H9 (cell line): ENCODE measurements at regions not wholly inside any gene's neighbourhood (a gene's known extent, or its start where the extent isn't known, plus 50 kb on each side); places are given as distances from the start of the nearest gene placed in this dataset.

Experiments used
- DNase-seq: peaks from one replicate; pipeline ENCODE4 v3.0.0-alpha.2; 2017
- H2AFZ ChIP-seq: one replicate; pipeline ENCODE4 v1.6.1; 2013; ENCODE audit warnings: mild to moderate bottlenecking, low read length, control low read depth, moderate library complexity
- H2AK5ac ChIP-seq: 2 replicates; pipeline ENCODE4 v1.6.1; 2013; ENCODE audit warnings: low read length, control low read depth, mixed read lengths; ENCODE audit not compliant: insufficient read length
- H2BK120ac ChIP-seq: one replicate; pipeline ENCODE4 v1.6.1; 2013; ENCODE audit warnings: low read depth, mild to moderate bottlenecking, low read length, control low read depth, inconsistent platforms; ENCODE audit not compliant: poor library complexity, severe bottlenecking
- H2BK12ac ChIP-seq: 2 replicates; pipeline ENCODE4 v1.6.1; 2013; ENCODE audit warnings: low read length, control low read depth, mixed read lengths, low read depth; ENCODE audit not compliant: insufficient read length
- H2BK15ac ChIP-seq: 2 replicates; pipeline ENCODE4 v1.6.1; 2013; ENCODE audit warnings: low read depth, low read length, control low read depth
- H2BK20ac ChIP-seq: one replicate; pipeline ENCODE4 v1.6.1; 2013; ENCODE audit warnings: low read depth, mild to moderate bottlenecking, low read length, control low read depth, inconsistent platforms; ENCODE audit not compliant: poor library complexity, severe bottlenecking
- H2BK5ac ChIP-seq: 2 replicates; pipeline ENCODE4 v1.6.1; 2013; ENCODE audit warnings: low read length, control low read depth, mixed read lengths; ENCODE audit not compliant: insufficient read length
- H3K14ac ChIP-seq: 2 replicates; pipeline ENCODE4 v1.6.1; 2013; ENCODE audit warnings: low read length, control low read depth; ENCODE audit not compliant: insufficient read depth
- H3K18ac ChIP-seq: 2 replicates; pipeline ENCODE4 v1.6.1; 2013; ENCODE audit warnings: low read depth, mild to moderate bottlenecking, mixed read lengths, low read length, control low read depth; ENCODE audit not compliant: insufficient read length
- H3K23ac ChIP-seq: 2 replicates; pipeline ENCODE4 v1.6.1; 2013; ENCODE audit warnings: low read length, control low read depth, mixed read lengths, low read depth; ENCODE audit not compliant: insufficient read length
- H3K23me2 ChIP-seq: 2 replicates; pipeline ENCODE4 v1.6.1; 2013; ENCODE audit warnings: low read depth, mild to moderate bottlenecking, mixed read lengths, low read length, control low read depth; ENCODE audit not compliant: insufficient read length, poor library complexity, severe bottlenecking
- H3K27ac ChIP-seq: 2 replicates; pipeline ENCODE4 v1.5.1; 2013; ENCODE audit warnings: low read length, control low read depth, mixed read lengths, low read depth; ENCODE audit not compliant: insufficient read length
- H3K27me3 ChIP-seq: 2 replicates; pipeline ENCODE4 v1.6.1; 2013; ENCODE audit warnings: low read length, control low read depth, inconsistent platforms; ENCODE audit not compliant: insufficient read depth
- H3K4ac ChIP-seq: 2 replicates; pipeline ENCODE4 v1.6.1; 2013; ENCODE audit warnings: low read depth, mild to moderate bottlenecking, control low read depth, inconsistent platforms, low read length, moderate library complexity
- H3K4me1 ChIP-seq: 2 replicates; pipeline ENCODE4 v1.6.1; 2013; ENCODE audit warnings: low read length, control low read depth, inconsistent platforms; ENCODE audit not compliant: insufficient read depth
- H3K4me2 ChIP-seq: 2 replicates; pipeline ENCODE4 v1.6.1; 2013; ENCODE audit warnings: low read length, control low read depth, mixed read lengths; ENCODE audit not compliant: insufficient read length, insufficient read depth
- H3K56ac ChIP-seq: 2 replicates; pipeline ENCODE4 v1.6.1; 2013; ENCODE audit warnings: low read depth, mild to moderate bottlenecking, mixed read lengths, low read length, control low read depth; ENCODE audit not compliant: insufficient read length
- H3K79me1 ChIP-seq: 2 replicates; pipeline ENCODE4 v1.6.1; 2013; ENCODE audit warnings: low read depth, mild to moderate bottlenecking, moderate library complexity, low read length, control low read depth, inconsistent platforms; ENCODE audit not compliant: insufficient read depth, poor library complexity, severe bottlenecking
- H3K79me2 ChIP-seq: 2 replicates; pipeline ENCODE4 v1.6.1; 2013; ENCODE audit warnings: low read length, control low read depth, inconsistent platforms; ENCODE audit not compliant: insufficient read depth
- H3K9ac ChIP-seq: 2 replicates; pipeline ENCODE4 v1.6.1; 2013; ENCODE audit warnings: low read length, control low read depth, mixed read lengths; ENCODE audit not compliant: insufficient read length; ENCODE audit errors: extremely low read depth
- H3K9me3 ChIP-seq: one replicate; pipeline ENCODE4 v1.6.1; 2013; ENCODE audit warnings: low read depth, low read length, inconsistent platforms; ENCODE audit not compliant: control insufficient read depth
- H3T11ph ChIP-seq: one replicate; pipeline ENCODE4 v1.6.1; 2013; ENCODE audit warnings: mild to moderate bottlenecking, low read length, control low read depth, inconsistent platforms
- H4K20me1 ChIP-seq: one replicate; pipeline ENCODE4 v1.6.1; 2013; ENCODE audit not compliant: control insufficient read depth, insufficient read length, insufficient read depth
- H4K5ac ChIP-seq: 2 replicates; pipeline ENCODE4 v1.6.1; 2013; ENCODE audit warnings: low read depth, mild to moderate bottlenecking, mixed read lengths, low read length, control low read depth; ENCODE audit not compliant: insufficient read length
- H4K8ac ChIP-seq: replicated peaks from 2 replicates; pipeline ENCODE4 v1.6.1; 2013; ENCODE audit warnings: low read length, control low read depth, mixed read lengths, low read depth; ENCODE audit not compliant: insufficient read length
- H4K91ac ChIP-seq: 2 replicates; pipeline ENCODE4 v1.6.1; 2013; ENCODE audit warnings: low read depth, mild to moderate bottlenecking, moderate library complexity, mixed read lengths, low read length, control low read depth; ENCODE audit not compliant: insufficient read length
- H3K27ac Mint-ChIP-seq, 3 experiments: 2 replicates in 2 of 3; 3 replicates in 1 of 3; pipeline ENCODE4 v1.8.0; 2020 to 2021; ENCODE audit warnings: mixed read lengths in 3 of 3, mild to moderate bottlenecking in 1 of 3, moderate library complexity in 1 of 3
- H3K27me3 Mint-ChIP-seq: 2 replicates; pipeline ENCODE4 v1.8.0; 2021; ENCODE audit warnings: low read depth, mild to moderate bottlenecking, moderate library complexity, mixed read lengths
- H3K36me3 Mint-ChIP-seq, 3 experiments: 2 replicates in 2 of 3; 3 replicates in 1 of 3; pipeline ENCODE4 v1.8.0; 2020 to 2021; ENCODE audit warnings: low read depth in 3 of 3, mixed read lengths in 3 of 3; ENCODE audit not compliant: insufficient read depth in 1 of 3
- H3K4me1 Mint-ChIP-seq, 2 experiments: 2 replicates each; pipeline ENCODE4 v1.8.0; 2020; ENCODE audit warnings: mixed read lengths in 2 of 2
- H3K4me3 Mint-ChIP-seq, 2 experiments: 2 replicates in 1 of 2; 3 replicates in 1 of 2; pipeline ENCODE4 v1.8.0; 2020 to 2021; ENCODE audit warnings: mild to moderate bottlenecking in 2 of 2, mixed read lengths in 2 of 2, moderate library complexity in 1 of 2
- H3K9me3 Mint-ChIP-seq, 2 experiments: 2 replicates in 1 of 2; 3 replicates in 1 of 2; pipeline ENCODE4 v1.8.0; 2020; ENCODE audit warnings: mild to moderate bottlenecking in 2 of 2, mixed read lengths in 2 of 2, moderate library complexity in 1 of 2
- CTCF ChIP-seq: fragments of 200-600 bp; sonication (generic); conservative IDR thresholded peaks from 3 replicates; pipeline ENCODE4 v1.8.0; 2021; ENCODE audit warnings: antibody characterized with exemption, mild to moderate bottlenecking

- H3K56ac ChIP-seq = no peak overlapping the region
- no peak overlapping the region for H3K23ac ChIP-seq
- no peak overlapping the region for H2AK5ac ChIP-seq
- no peak overlapping the region for H3K4me3 Mint-ChIP-seq
- no peak overlapping the region for H2BK15ac ChIP-seq
- H3K23me2 ChIP-seq = no peaks in the 10 kb centered on the region
- no peak overlapping the region for H3K27ac Mint-ChIP-seq
- no peak overlapping the region for H2BK5ac ChIP-seq
- H3K14ac ChIP-seq = no peak overlapping the region
- H3K27me3 ChIP-seq = no peaks in the 10 kb centered on the region
- H3K4me1 Mint-ChIP-seq = peaks cover 3% of the 10 kb centered on the region in 2 experiments; a peak in 1 of 4 replicates
- no peaks in the 10 kb centered on the region for H3K79me2 ChIP-seq
- no peak overlapping the region for H2BK12ac ChIP-seq
- no peak overlapping the region for H3T11ph ChIP-seq
- H4K20me1 ChIP-seq = no peaks in the 10 kb centered on the region
- no peak overlapping the region for H3K18ac ChIP-seq
- H3K4me2 ChIP-seq = no peak overlapping the region
- H4K8ac ChIP-seq = no peak overlapping the region
- no peak for TF ChIP-seq CTCF
- no peak overlapping the region for H3K9ac ChIP-seq
- no peaks in the 10 kb centered on the region for H3K27me3 Mint-ChIP-seq
- H2AFZ ChIP-seq = no peak overlapping the region
- H4K91ac ChIP-seq = no peak overlapping the region
- H3K36me3 Mint-ChIP-seq = no peaks in the 10 kb centered on the region
- no peaks in the 10 kb centered on the region for H3K79me1 ChIP-seq
- no peaks in the 10 kb centered on the region for H3K4me1 ChIP-seq
- no peak overlapping the region for H2BK20ac ChIP-seq
- DNase-seq = no peak
- no peak overlapping the region for H3K27ac ChIP-seq
- H3K9me3 ChIP-seq = no peaks in the 10 kb centered on the region
- no peak overlapping the region for H3K4ac ChIP-seq
- H2BK120ac ChIP-seq = no peak overlapping the region
- H3K9me3 Mint-ChIP-seq = no peaks in the 10 kb centered on the region
- no peak overlapping the region for H4K5ac ChIP-seq
Measured at GRCh38 chr7:18179093-18179492, 151.4 kb upstream of the PRPS1L1 start.
